RWPE1 (cell line): ENCODE measurements at regions not wholly inside any gene's neighbourhood (a gene's known extent, or its start where the extent isn't known, plus 50 kb on each side); places are given as distances from the start of the nearest gene placed in this dataset.

Source experiments
- CTCF ChIA-PET: fragments of 350-600 bp; sonication (Branson Sonifier 250); formaldehyde crosslinking; extraction: SDS; loops from one replicate; lab custom pipeline; 2021; lab: Yijun Ruan, JAX
- POLR2A ChIA-PET: fragments of 400-600 bp; formaldehyde crosslinking; extraction: SDS; loops from one replicate; lab custom pipeline; 2020; ENCODE audit warnings: antibody characterized with exemption; ENCODE audit not compliant: low non-redundant PET; lab: Yijun Ruan, JAX
- DNase-seq: peaks from one replicate; pipeline ENCODE4 v3.0.0; 2012; ENCODE audit warnings: low spot score
- H3K27ac ChIP-seq: fragments of 450-650 bp; 2 replicates; pipeline ENCODE4 v1.5.1; 2017
- TF ChIP-seq, protein P1 (sequence below): fragments of 450-650 bp; conservative IDR thresholded peaks from 2 replicates; pipeline ENCODE4 v1.5.1; 2017; ENCODE audit warnings: low read depth, mild to moderate bottlenecking

GRCh38 chr13:82115391-82115790 lies 1766.9 kb downstream of the SLITRK1 start:
- ChIA-PET POLR2A (no interaction called here), CTCF (no interaction called here)
- DNase-seq = no peak
- H3K27ac ChIP-seq = no peak overlapping the region
- TF ChIP-seq, protein P1, sequence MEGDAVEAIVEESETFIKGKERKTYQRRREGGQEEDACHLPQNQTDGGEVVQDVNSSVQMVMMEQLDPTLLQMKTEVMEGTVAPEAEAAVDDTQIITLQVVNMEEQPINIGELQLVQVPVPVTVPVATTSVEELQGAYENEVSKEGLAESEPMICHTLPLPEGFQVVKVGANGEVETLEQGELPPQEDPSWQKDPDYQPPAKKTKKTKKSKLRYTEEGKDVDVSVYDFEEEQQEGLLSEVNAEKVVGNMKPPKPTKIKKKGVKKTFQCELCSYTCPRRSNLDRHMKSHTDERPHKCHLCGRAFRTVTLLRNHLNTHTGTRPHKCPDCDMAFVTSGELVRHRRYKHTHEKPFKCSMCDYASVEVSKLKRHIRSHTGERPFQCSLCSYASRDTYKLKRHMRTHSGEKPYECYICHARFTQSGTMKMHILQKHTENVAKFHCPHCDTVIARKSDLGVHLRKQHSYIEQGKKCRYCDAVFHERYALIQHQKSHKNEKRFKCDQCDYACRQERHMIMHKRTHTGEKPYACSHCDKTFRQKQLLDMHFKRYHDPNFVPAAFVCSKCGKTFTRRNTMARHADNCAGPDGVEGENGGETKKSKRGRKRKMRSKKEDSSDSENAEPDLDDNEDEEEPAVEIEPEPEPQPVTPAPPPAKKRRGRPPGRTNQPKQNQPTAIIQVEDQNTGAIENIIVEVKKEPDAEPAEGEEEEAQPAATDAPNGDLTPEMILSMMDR = no peak

GRCh38 chr13:82096256-82096655 lies 1755.3 kb upstream of the SPRY2 start:
- TF ChIP-seq, protein P1 = no peak
- no peak for DNase-seq
- no peak overlapping the region for H3K27ac ChIP-seq
- CTCF ChIA-PET = no interaction called here
- POLR2A ChIA-PET = no interaction called here

GRCh38 chr13:82092312-82092711 lies 1751.4 kb upstream of the SPRY2 start:
- DNase-seq = no peak
- POLR2A ChIA-PET = no interaction called here
- CTCF ChIA-PET = no interaction called here
- TF ChIP-seq, protein P1 = no peak
- no peak overlapping the region for H3K27ac ChIP-seq

- TF ChIP-seq, protein P1 = no peak
- H3K27ac ChIP-seq = no peak overlapping the region
- CTCF ChIA-PET = no interaction called here
- DNase-seq = no peak
- POLR2A ChIA-PET = no interaction called here
Measured at GRCh38 chr13:82088781-82089180, 1747.9 kb upstream of the SPRY2 start.

DNA sequence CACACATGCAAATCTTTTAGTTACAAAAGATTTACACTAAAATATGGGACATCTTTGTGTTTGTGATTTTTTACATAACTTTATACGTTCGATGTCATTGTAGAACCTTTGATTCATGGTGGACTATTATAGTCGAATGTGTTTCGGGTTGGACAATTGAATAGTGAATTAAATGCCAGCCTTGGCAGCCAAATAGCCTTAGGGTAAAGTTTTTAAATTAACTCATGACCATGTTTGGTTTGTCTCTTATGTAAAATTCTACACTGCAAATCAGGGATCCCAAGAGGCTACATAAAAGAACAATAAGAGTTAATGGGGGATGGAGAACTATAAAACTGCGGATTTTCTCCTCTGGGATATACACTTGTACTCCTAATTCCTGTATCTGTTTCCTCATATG lies 1735.6 kb upstream of the SPRY2 start:
- POLR2A ChIA-PET = no interaction called here
- TF ChIP-seq, protein P1 = no peak
- no peak overlapping the region for H3K27ac ChIP-seq
- CTCF ChIA-PET = no interaction called here
- DNase-seq = no peak

DNA sequence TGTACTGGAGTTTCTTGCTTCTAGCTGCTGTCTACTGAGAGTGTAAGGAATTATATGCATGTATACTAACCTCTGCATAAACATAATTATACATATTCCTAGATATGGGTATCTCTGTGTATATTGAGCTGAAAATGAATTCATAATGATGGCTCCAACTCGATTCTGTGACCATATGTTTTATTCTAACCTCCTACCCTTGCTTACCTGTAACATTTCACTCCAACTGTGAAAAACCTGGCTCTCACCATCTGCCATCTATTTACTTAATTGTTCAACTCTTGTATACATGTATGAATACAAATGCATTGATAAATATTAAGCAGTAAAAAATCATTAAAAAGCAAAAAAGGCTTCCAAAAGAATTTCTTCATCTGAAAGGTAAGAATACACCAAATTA lies 1729.5 kb upstream of the SPRY2 start:
- H3K27ac ChIP-seq = no peak overlapping the region
- POLR2A ChIA-PET = no interaction called here
- TF ChIP-seq, protein P1 = no peak
- CTCF ChIA-PET = no interaction called here
- no peak for DNase-seq

GRCh38 chr13:82062772-82063171 lies 1721.8 kb upstream of the SPRY2 start:
- ChIA-PET POLR2A (no interaction called here), CTCF (interaction anchor here (0.7 kb wide), 1 partner anchor 389 kb away, joined by 3 read pairs; no protein-coding TSS in a partner anchor)
- DNase-seq = no peak
- TF ChIP-seq, protein P1 = no peak
- H3K27ac ChIP-seq = no peak overlapping the region
